ENCODE measurements at regions not wholly inside any gene's neighbourhood (a gene's known extent, or its start where the extent isn't known, plus 50 kb on each side); places are given as distances from the start of the nearest gene placed in this dataset.

- no peak for DNase-seq (ENCODE audit: low read depth in 2 of 2)
- TF ChIP-seq CTCF (IDR thresholded peaks at IDR 0.05; ENCODE audit: low read depth, low read length), result no peak
Measured at GRCh38 chr16:51710905-51711563, 560.0 kb upstream of the SALL1 start.

GRCh38 chr16:51710186-51710585 is 559.1 kb upstream of the SALL1 start:
- no peak for TF ChIP-seq CTCF (IDR thresholded peaks at IDR 0.05; ENCODE audit: low read depth, low read length)
- no peak overlapping the region for H3K4me3 ChIP-seq (replicated peaks in 1 of 2; ENCODE audit: low read depth in 2 of 2, low read length in 2 of 2)
- no peak for DNase-seq (ENCODE audit: low read depth in 2 of 2)

More at GRCh38 chr16:51710905-51711563, 560.0 kb upstream of the SALL1 start:
- H3K4me3 ChIP-seq (replicated peaks in 1 of 2; ENCODE audit: low read depth in 2 of 2, low read length in 2 of 2), result no peak overlapping the region

- no peak for TF ChIP-seq CTCF (IDR thresholded peaks at IDR 0.05; ENCODE audit: low read depth, low read length)
- DNase-seq (ENCODE audit: low read depth in 2 of 2), result no peak
- H3K4me3 ChIP-seq (replicated peaks in 1 of 2; ENCODE audit: low read depth in 2 of 2, low read length in 2 of 2), result no peak overlapping the region
Measured at GRCh38 chr16:51708861-51709260, 557.8 kb upstream of the SALL1 start.

- TF ChIP-seq CTCF (IDR thresholded peaks at IDR 0.05; ENCODE audit: low read depth, low read length), result no peak
- H3K4me3 ChIP-seq (replicated peaks in 1 of 2; ENCODE audit: low read depth in 2 of 2, low read length in 2 of 2), result no peak overlapping the region
- DNase-seq (ENCODE audit: low read depth in 2 of 2), result no peak
Measured at GRCh38 chr16:51707666-51708065, 556.6 kb upstream of the SALL1 start.

GRCh38 chr16:51705142-51705541 is 554.1 kb upstream of the SALL1 start:
- TF ChIP-seq CTCF (IDR thresholded peaks at IDR 0.05; ENCODE audit: low read depth, low read length), result no peak
- no peak for DNase-seq (ENCODE audit: low read depth in 2 of 2)
- H3K4me3 ChIP-seq (replicated peaks in 1 of 2; ENCODE audit: low read depth in 2 of 2, low read length in 2 of 2), result no peak overlapping the region

- no peak for TF ChIP-seq CTCF (IDR thresholded peaks at IDR 0.05; ENCODE audit: low read depth, low read length)
- H3K4me3 ChIP-seq (replicated peaks in 1 of 2; ENCODE audit: low read depth in 2 of 2, low read length in 2 of 2), result no peak overlapping the region
- no peak for DNase-seq (ENCODE audit: low read depth in 2 of 2)
Measured at GRCh38 chr16:51701025-51701424, 550.0 kb upstream of the SALL1 start.

Measured in cardiac fibroblast (primary cell).